ENCODE measurements at regions not wholly inside any gene's neighbourhood (a gene's known extent, or its start where the extent isn't known, plus 50 kb on each side); places are given as distances from the start of the nearest gene placed in this dataset.

- no peak overlapping the region for H3K4me3 Mint-ChIP-seq
- H4K20me1 ChIP-seq (replicated peaks; ENCODE audit: insufficient read depth) = no peaks in the 10 kb centered on the region
- no peaks in the 10 kb centered on the region for H3K27me3 ChIP-seq (ENCODE audit: insufficient read depth)
- no peak overlapping the region for H3K27ac ChIP-seq (ENCODE audit: low read depth)
- H3K27ac Mint-ChIP-seq = no peak overlapping the region
- H2AFZ ChIP-seq = no peak overlapping the region; the same call in 1 of the 2 replicates
- no peaks in the 10 kb centered on the region for H3K36me3 ChIP-seq (ENCODE audit: insufficient read depth)
- TF ChIP-seq ZNF114 (CRISPR knock-in tag; IDR thresholded peaks at IDR 0.05) = no peak
- no peak for TF ChIP-seq EZH2 (IDR thresholded peaks at IDR 0.05; ENCODE audit: low read depth, unreplicated experiment)
- H3K9me2 ChIP-seq (ENCODE audit: insufficient read depth) = peaks cover 6% of the 10 kb centered on the region; the same call in 1 of the 2 replicates
- DNase-seq (ENCODE audit: low spot score) = no peak
- no peaks in the 10 kb centered on the region; the same call in 1 of the 2 replicates for H3K4me1 ChIP-seq (ENCODE audit: insufficient read depth)
- H3K79me2 ChIP-seq (replicated peaks; ENCODE audit: insufficient read depth) = no peaks in the 10 kb centered on the region
- H3F3A ChIP-seq (replicated peaks; ENCODE audit: low read depth) = no peaks in the 10 kb centered on the region
- no peaks in the 10 kb centered on the region for H3K36me3 Mint-ChIP-seq (ENCODE audit: low read depth)
- no peaks in the 10 kb centered on the region for H3K27me3 Mint-ChIP-seq (ENCODE audit: insufficient read depth, low read depth, poor library complexity)
- no peaks in the 10 kb centered on the region for H3K9me3 Mint-ChIP-seq
- H3K4me1 Mint-ChIP-seq = peaks cover 5% of the 10 kb centered on the region
- ATAC-seq = no peak
- no peak overlapping the region for H3K4me2 ChIP-seq
- no peak overlapping the region for H3K4me3 ChIP-seq
These were observed 301.1 kb downstream of the MAN2A1 start for GRCh38 chr5:109990723-109991359.

GRCh38 chr5:109992264-109992915 is 302.7 kb downstream of the MAN2A1 start:
- Histone ChIP-seq H3K9me2 (ENCODE audit: insufficient read depth) (peaks cover 6% of the 10 kb centered on the region; the same call in 1 of the 2 replicates), H3K79me2 (replicated peaks; ENCODE audit: insufficient read depth) (no peaks in the 10 kb centered on the region), H3K4me1 (ENCODE audit: insufficient read depth) (peaks cover 13% of the 10 kb centered on the region), H2AFZ (peak overlapping the region; percentile 79), H3K4me2 (no peak overlapping the region), H3K4me3 (no peak overlapping the region), H3F3A (replicated peaks; ENCODE audit: low read depth) (no peaks in the 10 kb centered on the region), H3K36me3 (ENCODE audit: insufficient read depth) (no peaks in the 10 kb centered on the region), H4K20me1 (replicated peaks; ENCODE audit: insufficient read depth) (no peaks in the 10 kb centered on the region), H3K27me3 (ENCODE audit: insufficient read depth) (no peaks in the 10 kb centered on the region), H3K27ac (ENCODE audit: low read depth) (no peak overlapping the region)
- Mint-ChIP-seq H3K27me3 (ENCODE audit: insufficient read depth, low read depth, poor library complexity) (no peaks in the 10 kb centered on the region), H3K36me3 (ENCODE audit: low read depth) (no peaks in the 10 kb centered on the region), H3K4me3 (no peak overlapping the region), H3K4me1 (peaks cover 16% of the 10 kb centered on the region), H3K9me3 (no peaks in the 10 kb centered on the region), H3K27ac (no peak overlapping the region)
- DNase-seq (ENCODE audit: low spot score) = no peak
- no peak for TF ChIP-seq EZH2 (IDR thresholded peaks at IDR 0.05; ENCODE audit: low read depth, unreplicated experiment)
- no peak for TF ChIP-seq EZH2phosphoT487 (IDR thresholded peaks at IDR 0.05; ENCODE audit: unreplicated experiment)
- no peak for TF ChIP-seq STAT1 (IDR thresholded peaks at IDR 0.05; ENCODE audit: unreplicated experiment)
- TF ChIP-seq REST (IDR thresholded peaks at IDR 0.05; ENCODE audit: unreplicated experiment) = no peak
- TF ChIP-seq ZNF331 (CRISPR knock-in tag; IDR thresholded peaks at IDR 0.05; ENCODE audit: low read depth) = no peak
- TF ChIP-seq JUNB (IDR thresholded peaks at IDR 0.05; ENCODE audit: unreplicated experiment) = no peak
- no peak for ATAC-seq

Data from GM23338 (cell line).